HG03135 (cell line): ENCODE measurements at regions not wholly inside any gene's neighbourhood (a gene's known extent, or its start where the extent isn't known, plus 50 kb on each side); places are given as distances from the start of the nearest gene placed in this dataset.
"Not testable (repeated sequence)": the region's sequence is repeated elsewhere in the genome, so short reads cannot be mapped to it uniquely, and the experiment has no call there.

Experiments used
- ATAC-seq: cut with Tn5 transposase; IDR thresholded peaks from one replicate; pipeline ENCODE4 v1.9.1; 2021; ENCODE audit warnings: mild to moderate bottlenecking, moderate library complexity; ENCODE audit not compliant: unreplicated experiment

GRCh38 chr1:238601604-238602003, 710.9 kb upstream of the ZP4 start:
- not testable (repeated sequence) for ATAC-seq

- ATAC-seq, result no peak
These were observed 706.0 kb upstream of the ZP4 start for GRCh38 chr1:238596703-238597102.

GRCh38 chr1:238592621-238593020, 701.9 kb upstream of the ZP4 start:
- ATAC-seq, result no peak

- no peak for ATAC-seq
These were observed 699.2 kb upstream of the ZP4 start for GRCh38 chr1:238589843-238590435.

GRCh38 chr1:238582816-238583215, 692.1 kb upstream of the ZP4 start:
- no peak for ATAC-seq

GRCh38 chr1:238581332-238581731, 690.6 kb upstream of the ZP4 start:
- no peak for ATAC-seq

GRCh38 chr1:238568735-238569134, 678.0 kb upstream of the ZP4 start:
- no peak for ATAC-seq

GRCh38 chr1:238562341-238562740, 671.6 kb upstream of the ZP4 start:
- no peak for ATAC-seq

- ATAC-seq, result no peak
These were observed 668.0 kb upstream of the ZP4 start for GRCh38 chr1:238558746-238559145.

- ATAC-seq, result no peak
These were observed 667.4 kb upstream of the ZP4 start for GRCh38 chr1:238558156-238558555.

GRCh38 chr1:238552271-238552670, 661.5 kb upstream of the ZP4 start:
- ATAC-seq, result no peak

GRCh38 chr1:238549137-238549536, 658.4 kb upstream of the ZP4 start:
- ATAC-seq, result no peak

GRCh38 chr1:238546118-238546517, 655.4 kb upstream of the ZP4 start:
- no peak for ATAC-seq

GRCh38 chr1:238537641-238538040, 646.9 kb upstream of the ZP4 start:
- no peak for ATAC-seq

GRCh38 chr1:238530209-238530851, 639.6 kb upstream of the ZP4 start:
- ATAC-seq, result no peak

GRCh38 chr1:238517711-238518110, 627.0 kb upstream of the ZP4 start:
- no peak for ATAC-seq

- ATAC-seq, result no peak
These were observed 610.6 kb upstream of the ZP4 start for GRCh38 chr1:238501290-238501689.

GRCh38 chr1:238499021-238499420, 608.3 kb upstream of the ZP4 start:
- ATAC-seq, result no peak

GRCh38 chr1:238492271-238492670, 601.5 kb upstream of the ZP4 start:
- no peak for ATAC-seq

GRCh38 chr1:238491265-238491664, 600.5 kb upstream of the ZP4 start:
- ATAC-seq, result no peak

GRCh38 chr1:238489006-238489405, 598.3 kb upstream of the ZP4 start:
- no peak for ATAC-seq

GRCh38 chr1:238488401-238488800, 597.7 kb upstream of the ZP4 start:
- ATAC-seq, result no peak

GRCh38 chr1:238487931-238488330, 597.2 kb upstream of the ZP4 start:
- ATAC-seq, result no peak
